Activated CD8-positive, alpha-beta memory T cell treated with anti-CD3 and anti-CD28 coated beads for 36 hours (primary cell): ENCODE measurements at regions not wholly inside any gene's neighbourhood (a gene's known extent, or its start where the extent isn't known, plus 50 kb on each side); places are given as distances from the start of the nearest gene placed in this dataset.

Source experiments
- CTCF ChIA-PET: fragments of 350-600 bp; sonication (Branson Sonifier 250); formaldehyde crosslinking; loops from one replicate; lab custom pipeline; 2021; ENCODE audit warnings: antibody characterized with exemption; lab: Charles Lee
- POLR2A ChIA-PET: fragments of 350-600 bp; sonication (Branson Sonifier 250); formaldehyde crosslinking; loops from one replicate; lab custom pipeline; 2021; ENCODE audit warnings: antibody characterized with exemption; lab: Charles Lee

DNA sequence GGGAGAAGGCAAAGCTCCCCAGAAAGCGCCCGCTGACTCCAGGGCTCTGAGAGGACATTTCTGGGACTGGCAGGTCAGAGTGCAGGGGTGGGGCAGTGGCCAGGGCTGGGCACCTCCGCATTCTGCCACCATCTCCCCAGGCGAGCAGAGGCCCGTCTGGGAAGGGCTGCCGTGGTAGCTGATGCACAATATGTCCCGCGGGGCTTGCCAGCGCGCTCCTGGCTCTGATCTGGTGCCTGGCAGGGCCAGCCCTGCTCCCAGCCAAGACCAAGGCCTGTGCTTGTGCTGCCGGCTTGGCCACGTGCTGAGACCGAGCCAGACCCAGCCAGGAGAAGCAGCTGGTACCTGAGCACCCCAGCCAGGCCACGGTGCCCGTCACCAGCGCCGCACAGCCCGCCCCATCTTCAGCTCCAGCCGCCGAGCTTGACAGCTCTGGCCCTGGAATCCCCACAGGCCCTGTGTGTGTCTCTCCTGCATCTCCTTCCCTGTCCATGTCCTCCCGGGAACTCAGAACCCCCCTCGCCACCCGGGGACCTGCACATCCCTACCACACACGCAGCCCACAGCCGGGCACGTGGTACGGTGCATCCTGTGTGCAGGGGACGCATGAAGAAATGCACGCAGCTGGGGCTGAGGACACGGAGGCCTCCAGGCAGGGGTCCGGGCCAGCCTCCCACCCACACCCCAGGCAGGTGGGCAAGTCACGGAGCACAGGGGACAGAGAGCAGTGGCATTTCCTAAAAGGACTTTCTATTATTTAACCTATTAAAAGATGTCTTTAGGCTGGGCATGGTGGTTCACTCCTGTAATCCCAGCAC is 68.6 kb upstream of the C14orf180 start:
- ChIA-PET POLR2A (no interaction called here), CTCF (no interaction called here)

DNA sequence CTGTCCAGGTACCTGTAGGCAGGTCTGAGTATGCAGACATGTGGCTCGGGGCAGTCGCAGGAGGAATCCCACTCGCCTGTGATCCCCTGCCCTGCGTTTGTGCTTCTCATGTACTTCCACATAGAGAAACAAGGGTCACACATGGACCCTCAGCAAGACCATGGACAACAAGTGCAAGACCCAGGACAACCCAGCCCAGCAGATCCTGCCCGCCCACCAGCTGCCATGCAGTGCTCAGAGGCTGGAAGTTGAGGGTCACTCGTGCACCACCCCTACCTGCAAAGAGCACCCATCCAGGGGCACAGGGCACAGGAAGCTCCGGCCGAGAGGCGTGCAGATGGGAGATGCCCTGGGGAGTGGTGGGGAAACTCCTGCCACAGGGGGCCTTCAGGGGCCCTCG is 67.5 kb upstream of the C14orf180 start:
- CTCF ChIA-PET: no interaction called here
- POLR2A ChIA-PET: no interaction called here

DNA sequence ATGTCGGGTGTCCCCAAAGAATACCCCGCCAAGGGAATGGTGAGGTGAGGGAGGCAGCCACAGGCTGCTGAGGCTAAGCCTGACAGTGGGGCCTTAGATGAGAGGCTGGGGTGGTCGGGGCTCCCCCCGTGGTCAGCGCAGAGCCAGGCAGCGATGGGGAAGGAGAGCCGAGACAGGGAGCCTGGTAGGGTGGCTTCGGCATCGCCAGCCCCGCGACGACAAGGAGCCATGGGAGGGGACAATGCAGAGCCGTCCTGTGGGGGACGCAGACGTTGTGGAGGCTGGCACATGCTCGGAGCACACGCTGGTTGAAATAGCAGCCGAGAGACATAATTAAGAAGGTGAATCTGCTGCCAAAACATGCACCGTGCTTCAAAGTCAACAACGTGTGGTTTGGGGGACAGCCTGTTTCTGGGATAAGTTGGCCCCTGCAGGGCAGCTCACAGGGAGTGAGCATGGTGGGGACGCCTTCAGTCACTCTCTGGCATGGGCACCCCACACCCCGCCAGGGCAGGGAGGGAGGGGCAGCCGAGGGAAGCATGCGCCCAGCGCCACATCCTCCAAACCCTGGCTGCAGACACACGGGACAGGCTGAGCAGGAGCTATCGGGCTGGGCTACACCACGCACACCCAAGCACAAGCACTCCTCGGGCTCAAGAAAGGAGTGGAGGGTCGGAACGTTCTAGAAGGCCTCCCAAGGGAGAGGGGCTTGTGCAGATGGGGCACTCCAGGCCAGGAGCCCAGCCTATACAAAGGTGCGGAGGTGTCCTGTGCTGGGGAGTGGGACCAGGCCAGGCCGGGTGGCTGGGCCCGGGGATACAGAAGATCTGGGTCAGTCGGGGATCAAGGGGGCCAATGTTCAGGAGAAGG is 66.6 kb upstream of the C14orf180 start:
- CTCF ChIA-PET: no interaction called here
- POLR2A ChIA-PET: no interaction called here

DNA sequence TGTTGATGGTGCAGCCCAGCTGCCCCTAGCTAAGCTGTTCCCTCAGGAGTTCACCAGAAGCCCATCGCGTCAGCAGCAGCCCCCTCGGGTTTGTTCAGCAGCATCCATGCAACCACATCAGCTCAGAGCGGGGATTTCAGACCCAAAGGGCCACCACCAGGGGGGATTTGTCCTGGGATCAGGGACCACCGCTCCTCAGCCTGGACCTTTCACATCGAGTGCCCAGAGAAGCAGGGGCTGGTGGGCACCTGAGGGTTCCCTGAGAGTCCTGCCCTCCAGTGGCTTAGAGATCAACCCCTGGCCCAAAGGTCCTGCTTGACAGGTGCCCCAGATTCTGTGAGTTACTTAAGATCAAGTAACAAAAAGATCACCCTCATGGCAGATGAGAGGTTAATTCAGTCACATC is 65.9 kb upstream of the C14orf180 start:
- ChIA-PET POLR2A (no interaction called here), CTCF (no interaction called here)

DNA sequence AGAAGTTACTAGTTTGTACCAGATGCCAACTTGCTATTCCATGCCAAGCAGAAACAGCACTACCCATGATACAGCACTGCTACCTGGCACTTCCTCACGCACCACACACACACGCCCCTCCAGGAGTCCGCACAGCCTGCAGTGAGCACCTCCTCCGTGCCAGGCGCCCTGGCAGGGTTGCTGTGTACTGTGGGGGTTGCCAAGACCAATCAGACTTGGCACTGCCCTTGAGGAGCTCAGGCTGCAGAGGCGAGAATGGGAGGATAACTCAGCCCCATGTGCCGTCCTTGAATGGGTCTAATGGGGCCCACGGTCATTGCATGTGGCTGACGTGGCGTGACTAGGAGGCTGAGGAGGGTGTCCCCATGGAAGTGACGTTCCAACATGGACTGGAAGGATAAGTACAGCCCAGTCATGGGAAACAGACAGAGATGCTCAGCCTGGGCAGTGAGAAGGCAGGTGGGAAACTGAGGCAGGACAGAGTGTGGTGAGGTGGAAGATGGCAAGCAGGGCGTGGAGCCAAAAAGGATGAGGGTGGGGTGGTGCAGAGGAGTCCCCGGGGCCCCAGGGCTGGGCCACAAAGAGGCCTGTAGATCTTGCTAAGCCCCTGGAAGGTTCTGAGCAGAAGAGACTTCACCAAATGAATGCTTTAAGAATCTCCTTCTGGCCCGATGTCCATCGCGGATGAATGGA is 65.3 kb upstream of the C14orf180 start:
- ChIA-PET CTCF (no interaction called here), POLR2A (no interaction called here)

DNA sequence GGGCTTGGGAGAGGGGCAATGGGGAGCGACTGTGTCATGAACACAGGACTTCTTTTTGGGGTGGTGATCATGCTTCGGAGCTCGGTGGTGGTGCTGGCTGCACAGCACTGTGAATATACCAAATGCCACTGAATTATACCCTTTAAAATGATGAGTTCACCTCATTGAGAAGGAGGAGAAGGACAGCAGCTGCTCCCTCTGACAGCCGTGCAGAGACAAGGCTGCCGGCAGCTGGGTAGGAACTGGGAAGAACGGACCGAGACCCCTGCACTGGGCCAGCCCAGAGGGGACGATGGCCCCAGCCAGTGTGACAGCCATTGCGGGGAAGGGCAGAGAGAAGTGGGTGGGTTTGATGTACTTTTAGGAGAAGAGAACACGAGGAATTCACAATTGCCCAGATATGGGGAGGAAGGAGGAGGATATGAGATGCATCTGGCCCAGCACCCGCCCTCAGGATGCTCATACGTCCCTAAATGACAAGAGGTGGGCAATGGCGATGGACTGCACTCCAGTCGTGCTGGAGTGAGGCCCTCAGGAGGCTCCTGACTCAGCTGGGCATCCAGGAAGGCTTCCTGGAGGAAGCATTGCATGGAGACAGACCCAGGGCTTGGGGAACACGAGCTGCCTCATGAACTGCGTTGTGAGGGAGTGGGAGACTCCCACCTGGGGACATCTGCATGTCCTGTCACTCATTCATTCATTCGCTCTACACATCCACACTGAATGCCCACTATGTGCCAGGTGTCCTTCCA is 64.3 kb upstream of the C14orf180 start:
- CTCF ChIA-PET: no interaction called here
- POLR2A ChIA-PET: no interaction called here

DNA sequence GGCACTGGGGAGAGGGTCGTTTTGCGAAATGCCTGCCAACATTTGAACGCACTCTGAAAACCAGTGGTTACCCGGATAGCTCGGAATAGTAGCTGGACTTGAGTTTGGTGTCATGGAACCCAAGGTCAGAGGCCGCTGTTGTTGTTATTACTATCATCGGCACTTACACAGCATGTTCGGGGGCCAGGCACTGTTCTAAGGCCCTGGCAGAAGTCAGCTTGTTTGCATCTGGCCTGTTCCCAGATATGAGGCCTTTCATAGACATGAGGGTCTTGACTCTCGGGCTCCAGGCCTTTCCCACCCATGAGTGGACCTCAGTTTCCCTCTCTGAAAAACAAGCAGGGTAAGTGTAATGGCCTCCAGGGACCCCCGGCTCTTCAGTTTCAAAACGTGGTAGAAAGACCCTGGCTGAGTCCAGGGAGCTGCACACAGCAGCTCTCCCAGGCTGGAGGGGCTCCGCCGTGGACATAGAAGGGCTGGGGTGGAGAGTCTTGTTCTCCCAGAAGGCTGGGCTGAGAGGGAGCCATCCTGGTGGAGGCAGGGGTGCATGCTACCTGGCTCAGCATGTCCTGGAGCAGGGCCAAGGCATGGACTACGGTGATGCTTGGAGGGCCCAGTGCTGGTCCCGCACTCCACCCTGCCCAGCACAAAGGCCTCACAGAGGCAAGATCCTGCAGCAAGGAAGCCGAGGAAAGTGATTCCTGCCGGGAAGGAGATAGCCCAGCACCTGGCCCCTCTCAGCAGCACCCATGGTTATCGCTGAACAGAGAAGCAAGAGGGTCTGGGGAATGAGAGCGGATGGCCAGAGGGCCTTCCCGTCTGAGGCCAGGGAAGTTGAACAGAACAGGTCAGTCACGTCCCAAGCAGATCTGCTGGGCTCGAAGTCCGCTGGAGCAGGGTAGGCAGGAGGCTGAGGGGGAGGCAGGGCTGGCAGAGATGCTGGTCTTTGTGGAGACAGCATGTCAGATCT is 63.5 kb upstream of the C14orf180 start:
- ChIA-PET POLR2A (no interaction called here), CTCF (no interaction called here)

DNA sequence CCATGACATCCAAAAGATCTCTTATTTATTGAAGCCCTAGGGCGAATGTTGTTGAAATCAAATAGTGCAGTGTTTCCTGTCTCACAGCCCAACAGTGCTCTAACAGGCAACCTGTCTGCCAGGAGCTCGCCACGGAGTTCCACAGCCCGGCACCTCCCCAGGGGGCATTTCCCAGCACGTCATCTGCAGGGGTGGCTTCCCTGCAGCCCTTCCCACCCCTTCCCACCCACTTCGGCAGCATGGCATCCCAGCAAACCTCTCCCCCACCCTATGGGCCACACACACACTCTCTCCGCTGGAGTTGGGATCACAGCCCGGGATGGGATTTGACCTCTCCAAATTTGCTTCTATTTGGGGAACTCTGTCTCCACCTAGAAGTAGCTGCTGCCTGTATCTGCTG is 62.7 kb upstream of the C14orf180 start:
- ChIA-PET POLR2A (no interaction called here), CTCF (no interaction called here)

DNA sequence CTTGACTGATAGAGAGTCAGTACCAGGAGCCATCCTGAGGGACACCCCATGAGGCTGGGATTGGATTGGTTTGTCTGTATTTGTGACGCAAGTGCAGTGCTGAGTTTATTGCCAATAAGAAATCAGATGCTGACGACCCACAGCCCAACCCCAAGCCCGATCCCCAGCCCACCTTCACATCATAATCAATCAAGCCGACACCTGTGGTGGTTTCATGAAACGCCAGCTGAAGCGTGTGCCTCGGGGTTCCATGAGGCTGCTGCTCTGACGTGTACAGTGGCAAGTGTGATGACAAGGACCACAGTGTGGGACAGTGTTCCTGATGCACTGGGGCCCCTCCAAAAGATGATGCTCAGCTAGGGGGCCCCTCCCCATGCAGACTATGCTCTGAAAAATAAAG is 62.1 kb upstream of the C14orf180 start:
- POLR2A ChIA-PET: no interaction called here
- CTCF ChIA-PET: no interaction called here

DNA sequence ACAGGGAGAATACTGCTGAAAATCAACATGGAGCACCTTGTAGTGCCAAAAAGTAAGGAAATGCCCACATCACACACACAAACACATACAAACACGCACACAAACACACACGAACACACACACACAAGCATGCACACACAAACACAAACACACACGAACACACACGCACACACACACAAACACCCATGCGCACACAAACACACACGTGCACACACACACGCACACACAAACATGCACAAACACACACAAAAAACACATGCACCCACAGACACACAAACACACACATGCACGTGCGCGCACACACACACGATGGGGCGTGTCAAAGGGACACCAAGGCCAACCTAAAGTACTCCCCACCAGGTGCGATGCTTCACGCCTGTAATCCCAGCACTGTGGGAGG is 61.7 kb upstream of the C14orf180 start:
- ChIA-PET POLR2A (no interaction called here), CTCF (no interaction called here)

DNA sequence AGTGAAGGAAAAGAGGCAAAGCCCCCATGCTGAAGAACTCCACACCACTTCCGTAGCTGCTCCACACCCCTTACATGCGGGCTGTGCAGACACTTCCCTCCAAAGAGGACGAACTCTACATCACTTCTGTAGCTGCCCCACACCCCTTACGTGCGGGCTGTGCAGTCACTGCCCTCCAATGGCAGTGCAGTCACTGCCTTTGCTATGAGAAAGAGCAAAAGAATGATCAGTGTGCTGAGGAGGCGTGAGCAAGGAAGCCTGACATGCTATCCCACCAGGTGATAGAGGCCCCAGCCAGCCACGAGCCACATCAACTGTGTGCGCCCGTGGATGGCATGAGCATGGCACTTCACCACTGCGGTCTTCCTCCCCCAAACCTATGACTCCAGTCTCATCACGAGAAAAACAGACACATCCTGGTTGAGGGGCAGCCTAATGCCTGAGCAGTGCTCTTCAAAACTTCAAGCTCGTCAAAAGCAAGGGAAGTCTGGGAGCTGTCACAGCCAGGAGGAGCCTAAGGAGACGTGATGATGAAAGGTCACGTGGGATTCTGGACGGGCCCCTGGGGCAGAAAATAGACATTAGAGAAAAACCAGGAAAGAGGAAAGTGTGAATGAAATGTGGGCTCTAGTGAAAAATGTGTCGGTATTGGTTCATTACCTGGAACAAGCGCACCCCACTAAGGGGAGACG is 60.8 kb upstream of the C14orf180 start:
- ChIA-PET POLR2A (no interaction called here), CTCF (no interaction called here)

DNA sequence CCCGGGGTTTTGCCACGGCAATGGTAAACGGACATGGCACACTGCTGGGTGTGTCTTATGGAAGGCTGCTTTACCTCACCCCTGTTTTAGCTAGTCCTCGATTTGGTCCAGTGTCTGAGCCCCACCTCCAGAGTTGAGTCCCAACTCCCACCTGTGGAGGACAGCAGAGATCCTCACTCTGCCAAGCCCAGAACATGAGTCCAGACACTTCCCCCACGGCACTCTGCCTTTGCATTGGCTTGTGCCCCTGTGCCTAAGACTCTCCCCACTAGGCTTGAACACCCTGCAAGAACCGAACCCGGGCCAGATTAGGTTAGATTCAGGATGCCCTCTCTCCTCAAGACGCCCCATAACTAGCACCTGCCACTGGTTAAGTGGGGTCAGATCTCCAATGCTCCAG is 59.8 kb upstream of the C14orf180 start:
- POLR2A ChIA-PET: no interaction called here
- CTCF ChIA-PET: no interaction called here

DNA sequence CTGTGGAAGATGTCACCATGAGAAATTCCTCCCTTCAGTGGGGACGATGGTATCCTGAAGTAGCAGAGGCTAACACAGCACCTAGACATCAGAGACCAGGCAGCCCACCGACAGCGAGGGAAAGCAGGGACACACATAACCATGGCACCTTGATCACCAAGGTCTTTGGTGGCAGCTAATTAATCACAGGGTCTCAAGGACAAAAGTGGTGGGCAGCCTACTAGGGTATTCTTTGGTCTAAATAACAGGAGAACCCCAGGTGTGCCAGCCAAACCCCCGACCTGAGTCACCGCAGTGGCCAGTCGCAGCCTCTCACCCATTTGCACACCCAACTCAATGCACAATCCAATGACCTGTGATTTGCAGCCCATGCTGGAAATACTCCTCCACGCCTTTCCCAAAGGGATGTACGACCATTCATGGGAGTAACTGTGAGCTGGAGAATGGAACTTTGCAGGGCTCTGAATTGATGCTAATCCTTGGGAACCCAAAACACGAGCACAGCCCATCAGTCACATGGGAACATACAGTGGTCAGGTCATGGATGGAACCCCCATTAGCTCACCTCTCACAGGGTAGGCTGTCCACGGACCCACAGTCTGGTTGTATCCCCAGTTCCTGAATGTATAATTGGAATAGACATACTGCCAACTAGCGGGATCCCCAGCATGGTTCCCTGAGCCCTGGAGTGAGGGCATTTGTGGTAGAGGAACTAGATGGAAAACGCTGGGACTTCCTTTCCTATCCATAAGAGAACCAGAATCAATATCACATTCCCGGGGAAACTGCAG is 58.7 kb upstream of the C14orf180 start:
- ChIA-PET POLR2A (no interaction called here), CTCF (no interaction called here)

DNA sequence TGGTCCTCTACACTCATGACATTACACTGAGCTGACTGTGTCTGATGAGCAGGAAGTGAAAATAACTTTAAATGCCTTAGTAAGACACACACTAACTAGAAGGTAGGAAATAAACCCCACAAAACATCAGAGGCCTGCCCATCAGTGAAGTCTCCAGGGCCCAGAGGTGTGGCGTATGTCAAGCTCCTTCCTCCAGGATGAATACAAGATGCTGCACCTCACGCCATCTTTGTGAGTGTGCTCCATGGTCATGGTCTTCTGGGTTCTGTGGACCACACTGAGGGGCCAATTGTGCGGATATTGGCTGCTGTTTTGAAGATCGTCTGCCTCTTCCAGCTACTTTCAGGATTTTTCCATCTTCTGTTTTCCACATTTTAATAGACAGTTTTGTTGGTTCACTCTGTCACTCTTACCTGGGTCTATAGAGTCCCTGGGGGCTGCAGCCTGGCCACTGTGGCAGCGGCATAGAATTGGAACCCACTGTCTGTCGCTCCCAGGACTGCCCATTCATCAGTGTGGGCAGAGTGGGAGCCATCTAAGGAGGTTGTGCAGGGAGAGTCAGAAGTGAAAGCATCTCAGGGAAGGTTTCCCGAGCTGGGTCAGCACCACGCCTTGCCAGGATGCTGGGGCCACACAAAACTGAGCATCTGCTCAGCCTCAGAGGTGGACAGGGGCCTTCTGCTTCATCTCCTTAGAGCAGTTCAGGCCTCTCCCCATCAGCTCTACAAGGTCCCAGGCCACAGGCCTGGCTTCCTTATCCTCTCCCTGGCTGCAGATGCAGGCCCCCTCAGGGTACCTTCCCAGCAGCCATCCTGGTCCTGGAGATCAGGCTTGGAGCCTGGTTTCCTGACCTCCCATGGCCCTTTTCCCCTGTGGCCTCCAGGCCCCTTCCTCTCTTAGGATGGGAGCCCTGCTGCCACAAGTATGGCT is 57.5 kb upstream of the C14orf180 start:
- POLR2A ChIA-PET: no interaction called here
- CTCF ChIA-PET: no interaction called here

DNA sequence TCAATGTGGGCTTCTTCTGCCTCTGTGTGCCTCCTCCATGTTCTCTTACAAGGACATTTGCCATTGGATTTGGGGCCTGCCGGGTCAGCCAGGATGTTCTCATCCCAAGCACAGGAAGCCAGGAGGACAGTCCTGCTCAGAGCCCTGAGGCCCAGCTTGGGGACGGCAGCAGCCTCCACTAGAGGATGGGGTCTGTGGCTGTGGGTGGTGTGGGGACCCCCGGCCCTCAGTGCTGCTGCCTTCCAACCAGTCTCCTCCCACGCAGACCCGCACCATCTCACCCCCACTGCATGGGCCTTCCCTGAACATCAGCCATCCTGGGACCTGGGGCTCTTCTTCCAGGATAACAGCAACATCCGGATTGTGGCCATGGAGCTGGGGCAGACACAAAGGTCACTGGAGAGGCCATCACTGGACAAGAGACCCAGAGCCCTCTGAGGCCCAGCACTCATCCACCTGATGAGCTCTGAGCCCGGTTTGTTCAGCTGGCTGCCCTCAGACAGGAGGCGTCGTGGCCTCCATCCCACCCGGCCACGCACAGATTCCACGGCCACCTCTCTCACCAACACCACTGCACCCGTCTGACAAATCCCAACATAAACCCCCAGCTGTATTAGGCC is 56.5 kb upstream of the C14orf180 start:
- POLR2A ChIA-PET: no interaction called here
- CTCF ChIA-PET: interaction anchor here (0.6 kb wide), 1 partner anchor 68 kb away, joined by 3 read pairs; no protein-coding TSS in a partner anchor

DNA sequence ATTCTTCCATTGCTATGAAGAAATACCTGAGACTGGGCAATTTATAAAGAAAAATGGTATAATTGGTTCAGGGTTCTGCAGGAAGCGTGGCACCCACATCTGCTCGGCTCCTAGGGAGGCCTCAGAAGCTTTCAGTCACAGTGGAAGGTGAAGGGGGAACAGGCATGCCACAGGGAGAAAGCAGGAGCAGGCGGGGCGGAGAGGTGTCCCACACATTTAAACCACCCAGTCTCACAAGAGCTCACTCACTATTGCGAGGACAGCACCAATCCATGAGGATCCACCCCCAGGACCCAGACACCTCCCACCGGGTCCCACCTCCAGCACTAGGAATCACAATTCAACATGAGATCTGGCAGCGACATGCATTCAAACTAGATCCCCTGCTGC is 56.0 kb upstream of the C14orf180 start:
- CTCF ChIA-PET: interaction anchor here (0.6 kb wide), 1 partner anchor 68 kb away, joined by 3 read pairs; no protein-coding TSS in a partner anchor

More for the DNA sequence above, 56.0 kb upstream of the C14orf180 start:
- POLR2A ChIA-PET: no interaction called here
